GM18508 (cell line): ENCODE measurements at regions not wholly inside any gene's neighbourhood (a gene's known extent, or its start where the extent isn't known, plus 50 kb on each side); places are given as distances from the start of the nearest gene placed in this dataset.

Experiments
- ATAC-seq: cut with Tn5 transposase; IDR thresholded peaks from one replicate; pipeline ENCODE4 v1.9.1; 2021; ENCODE audit warnings: moderate number of reproducible peaks; ENCODE audit not compliant: insufficient read depth, unreplicated experiment

GRCh38 chr12:127079636-127080035, 1187.3 kb upstream of the TMEM132C start:
- no peak for ATAC-seq

- ATAC-seq, result no peak
Observed at GRCh38 chr12:127081058-127081457, 1185.9 kb upstream of the TMEM132C start.

GRCh38 chr12:127083008-127083949, 1183.7 kb upstream of the TMEM132C start:
- ATAC-seq, result peak; percentile 97

GRCh38 chr12:127101076-127101475, 1165.9 kb upstream of the TMEM132C start:
- ATAC-seq, result no peak

GRCh38 chr12:127106041-127106440, 1160.9 kb upstream of the TMEM132C start:
- no peak for ATAC-seq

- ATAC-seq, result no peak
Observed at GRCh38 chr12:127106697-127107096, 1160.3 kb upstream of the TMEM132C start.

- no peak for ATAC-seq
Observed at GRCh38 chr12:127107744-127108143, 1159.2 kb upstream of the TMEM132C start.

- ATAC-seq, result peak; percentile 82
Observed at GRCh38 chr12:127108360-127109215, 1158.4 kb upstream of the TMEM132C start.

- no peak for ATAC-seq
Observed at GRCh38 chr12:127113945-127114344, 1153.0 kb upstream of the TMEM132C start.

GRCh38 chr12:127115468-127116035, 1151.4 kb upstream of the TMEM132C start:
- no peak for ATAC-seq

GRCh38 chr12:127118251-127118650, 1148.7 kb upstream of the TMEM132C start:
- no peak for ATAC-seq

- no peak for ATAC-seq
Observed at GRCh38 chr12:127119600-127120140, 1147.3 kb upstream of the TMEM132C start.

GRCh38 chr12:127120851-127121250, 1146.1 kb upstream of the TMEM132C start:
- ATAC-seq, result no peak

- ATAC-seq, result no peak
Observed at GRCh38 chr12:127121494-127122084, 1145.4 kb upstream of the TMEM132C start.

- peak; percentile 76 for ATAC-seq
Observed at GRCh38 chr12:127125607-127126259, 1141.2 kb upstream of the TMEM132C start.

- peak; percentile 18 for ATAC-seq
Observed at GRCh38 chr12:127126260-127126628, 1140.7 kb upstream of the TMEM132C start.

- ATAC-seq, result no peak
Observed at GRCh38 chr12:127127897-127128296, 1139.1 kb upstream of the TMEM132C start.

GRCh38 chr12:127130506-127131124, 1136.4 kb upstream of the TMEM132C start:
- ATAC-seq, result no peak

- no peak for ATAC-seq
Observed at GRCh38 chr12:127133675-127134335, 1133.2 kb upstream of the TMEM132C start.
